ENCODE measurements at regions not wholly inside any gene's neighbourhood (a gene's known extent, or its start where the extent isn't known, plus 50 kb on each side); places are given as distances from the start of the nearest gene placed in this dataset.
A peak's percentile ranks its signal among the peaks of the same experiment; 100 is the strongest.

- Histone ChIP-seq H3K36me3 (no peaks in the 10 kb centered on the region), H3K9me3 (ENCODE audit: low read depth) (no peaks in the 10 kb centered on the region), H3K4me1 (ENCODE audit: low read depth) (no peaks in the 10 kb centered on the region), H3K27ac (no peak overlapping the region), H3K27me3 (no peaks in the 10 kb centered on the region), H3K4me3 (no peak overlapping the region)
- DNase-seq (ENCODE audit: low read depth in 1 of 2, low spot score in 1 of 2): no peak
- TF ChIP-seq CTCF (IDR thresholded peaks at IDR 0.05; ENCODE audit: low read depth, low read length): no peak
Measured at GRCh38 chr4:35250761-35251160, 993.6 kb downstream of the ARAP2 start.

GRCh38 chr4:35252071-35252470, 992.2 kb downstream of the ARAP2 start:
- Histone ChIP-seq H3K36me3 (no peaks in the 10 kb centered on the region), H3K27ac (no peak overlapping the region), H3K4me3 (no peak overlapping the region), H3K9me3 (ENCODE audit: low read depth) (no peaks in the 10 kb centered on the region), H3K4me1 (ENCODE audit: low read depth) (no peaks in the 10 kb centered on the region), H3K27me3 (no peaks in the 10 kb centered on the region)
- TF ChIP-seq CTCF (IDR thresholded peaks at IDR 0.05; ENCODE audit: low read depth, low read length): no peak
- DNase-seq (ENCODE audit: low read depth in 1 of 2, low spot score in 1 of 2): no peak

GRCh38 chr4:35252866-35253265, 991.4 kb downstream of the ARAP2 start:
- no peak for DNase-seq (ENCODE audit: low read depth in 1 of 2, low spot score in 1 of 2)
- no peak overlapping the region for H3K4me3 ChIP-seq
- H3K4me1 ChIP-seq (ENCODE audit: low read depth): no peaks in the 10 kb centered on the region
- no peak overlapping the region for H3K27ac ChIP-seq
- TF ChIP-seq CTCF (IDR thresholded peaks at IDR 0.05; ENCODE audit: low read depth, low read length): no peak
- no peaks in the 10 kb centered on the region for H3K9me3 ChIP-seq (ENCODE audit: low read depth)
- no peaks in the 10 kb centered on the region for H3K27me3 ChIP-seq
- H3K36me3 ChIP-seq: no peaks in the 10 kb centered on the region

- TF ChIP-seq CTCF (IDR thresholded peaks at IDR 0.05; ENCODE audit: low read depth, low read length): no peak
- no peak for DNase-seq (ENCODE audit: low read depth in 1 of 2, low spot score in 1 of 2)
- Histone ChIP-seq H3K4me3 (no peak overlapping the region), H3K9me3 (ENCODE audit: low read depth) (no peaks in the 10 kb centered on the region), H3K4me1 (ENCODE audit: low read depth) (no peaks in the 10 kb centered on the region), H3K27ac (no peak overlapping the region), H3K27me3 (no peaks in the 10 kb centered on the region), H3K36me3 (no peaks in the 10 kb centered on the region)
Measured at GRCh38 chr4:35253331-35253730, 991.0 kb downstream of the ARAP2 start.

GRCh38 chr4:35286434-35286833, 957.9 kb downstream of the ARAP2 start:
- Histone ChIP-seq H3K27ac (no peak overlapping the region), H3K9me3 (ENCODE audit: low read depth) (no peaks in the 10 kb centered on the region), H3K36me3 (no peaks in the 10 kb centered on the region), H3K27me3 (no peaks in the 10 kb centered on the region), H3K4me1 (ENCODE audit: low read depth) (no peaks in the 10 kb centered on the region), H3K4me3 (no peak overlapping the region)
- TF ChIP-seq CTCF (IDR thresholded peaks at IDR 0.05; ENCODE audit: low read depth, low read length): no peak
- DNase-seq (ENCODE audit: low read depth in 1 of 2, low spot score in 1 of 2): peak in 1 of 2 donors; percentile 64
